Calu3 (cell line): ENCODE measurements at regions not wholly inside any gene's neighbourhood (a gene's known extent, or its start where the extent isn't known, plus 50 kb on each side); places are given as distances from the start of the nearest gene placed in this dataset.
"Not testable (repeated sequence)": the region's sequence is repeated elsewhere in the genome, so short reads cannot be mapped to it uniquely, and the experiment has no call there.

Source experiments
- BruUV-seq: library from RNA; stranded (reverse); fragments of 400-500 nt; replicated peaks from 2 replicates; lab custom pipeline; 2021; lab: Mats Ljungman, UMichigan
- CTCF ChIA-PET: fragments of 300-600 bp; sonication (Branson Sonifier 250); formaldehyde crosslinking; loops from one replicate; lab custom pipeline; 2022; ENCODE audit warnings: antibody characterized with exemption; lab: Charles Lee
- DNase-seq: peaks from one replicate; pipeline ENCODE4 v3.0.0; 2022
- H3K27ac Mint-ChIP-seq: one replicate; pipeline ENCODE4 v1.8.0; 2022; ENCODE audit warnings: mixed read lengths; ENCODE audit not compliant: unreplicated experiment
- H3K27me3 Mint-ChIP-seq: one replicate; pipeline ENCODE4 v1.8.0; 2022; ENCODE audit warnings: mixed read lengths; ENCODE audit not compliant: unreplicated experiment
- H3K36me3 Mint-ChIP-seq: one replicate; pipeline ENCODE4 v1.8.0; 2022; ENCODE audit warnings: mild to moderate bottlenecking, moderate library complexity, mixed read lengths; ENCODE audit not compliant: insufficient read depth, unreplicated experiment
- H3K4me1 Mint-ChIP-seq: one replicate; pipeline ENCODE4 v1.8.0; 2022; ENCODE audit warnings: mild to moderate bottlenecking, low read depth, mixed read lengths; ENCODE audit not compliant: unreplicated experiment
- H3K4me3 Mint-ChIP-seq: one replicate; pipeline ENCODE4 v1.8.0; 2022; ENCODE audit warnings: mild to moderate bottlenecking, low read depth, moderate library complexity, mixed read lengths; ENCODE audit not compliant: unreplicated experiment
- H3K9me3 Mint-ChIP-seq: one replicate; pipeline ENCODE4 v1.8.0; 2022; ENCODE audit warnings: low read depth, mixed read lengths; ENCODE audit not compliant: unreplicated experiment
- CTCF ChIP-seq: fragments of 200-600 bp; IDR thresholded peaks from one replicate; pipeline ENCODE4 v1.8.0; 2022; ENCODE audit warnings: antibody characterized with exemption; ENCODE audit not compliant: unreplicated experiment
- intact Hi-C: fragments of 100-400 bp; cut with micrococcal nuclease; formaldehyde crosslinking; loops from one replicate; pipeline ENCODE4 v1.10.0; 2022; ENCODE audit not compliant: unreplicated experiment

GRCh38 chr17:55996826-55997225 is 156.4 kb upstream of the ANKFN1 start:
- no TSS peak for BruUV-seq
- no peak for DNase-seq
- no peaks in the 10 kb centered on the region for H3K4me1 Mint-ChIP-seq
- no peak for TF ChIP-seq CTCF
- intact Hi-C loops: no loop called here
- H3K9me3 Mint-ChIP-seq: no peaks in the 10 kb centered on the region
- CTCF ChIA-PET: no interaction called here
- H3K36me3 Mint-ChIP-seq: no peaks in the 10 kb centered on the region
- no peaks in the 10 kb centered on the region for H3K27me3 Mint-ChIP-seq
- no peak overlapping the region for H3K27ac Mint-ChIP-seq
- no peak overlapping the region for H3K4me3 Mint-ChIP-seq

- Mint-ChIP-seq H3K27ac (no peak overlapping the region), H3K27me3 (no peaks in the 10 kb centered on the region), H3K36me3 (no peaks in the 10 kb centered on the region), H3K9me3 (no peaks in the 10 kb centered on the region), H3K4me1 (no peaks in the 10 kb centered on the region), H3K4me3 (no peak overlapping the region)
- TF ChIP-seq CTCF: no peak
- no TSS peak for BruUV-seq
- CTCF ChIA-PET: no interaction called here
- intact Hi-C loops: no loop called here
- no peak for DNase-seq
Measured at GRCh38 chr17:56000411-56000810, 152.9 kb upstream of the ANKFN1 start.

GRCh38 chr17:56002656-56003055 is 150.6 kb upstream of the ANKFN1 start:
- H3K9me3 Mint-ChIP-seq, H3K27me3 Mint-ChIP-seq, CTCF ChIA-PET, H3K4me1 Mint-ChIP-seq, H3K27ac Mint-ChIP-seq, intact Hi-C loops, BruUV-seq, DNase-seq, H3K36me3 Mint-ChIP-seq, H3K4me3 Mint-ChIP-seq: not testable (repeated sequence)

- no peak overlapping the region for H3K27ac Mint-ChIP-seq
- H3K9me3 Mint-ChIP-seq: no peaks in the 10 kb centered on the region
- no peak for TF ChIP-seq CTCF
- CTCF ChIA-PET: interaction anchor here (0.6 kb wide), 1 partner anchor 158 kb away, joined by 3 read pairs; no protein-coding TSS in a partner anchor
- DNase-seq: no peak
- intact Hi-C loops: no loop called here
- no TSS peak for BruUV-seq
- H3K4me3 Mint-ChIP-seq: no peak overlapping the region
- no peaks in the 10 kb centered on the region for H3K36me3 Mint-ChIP-seq
- no peaks in the 10 kb centered on the region for H3K4me1 Mint-ChIP-seq
- H3K27me3 Mint-ChIP-seq: no peaks in the 10 kb centered on the region
Measured at GRCh38 chr17:56009795-56010651, 143.3 kb upstream of the ANKFN1 start.
